ENCODE measurements at regions not wholly inside any gene's neighbourhood (a gene's known extent, or its start where the extent isn't known, plus 50 kb on each side); places are given as distances from the start of the nearest gene placed in this dataset.
"Not testable (repeated sequence)": the region's sequence is repeated elsewhere in the genome, so short reads cannot be mapped to it uniquely, and the experiment has no call there.

DNA sequence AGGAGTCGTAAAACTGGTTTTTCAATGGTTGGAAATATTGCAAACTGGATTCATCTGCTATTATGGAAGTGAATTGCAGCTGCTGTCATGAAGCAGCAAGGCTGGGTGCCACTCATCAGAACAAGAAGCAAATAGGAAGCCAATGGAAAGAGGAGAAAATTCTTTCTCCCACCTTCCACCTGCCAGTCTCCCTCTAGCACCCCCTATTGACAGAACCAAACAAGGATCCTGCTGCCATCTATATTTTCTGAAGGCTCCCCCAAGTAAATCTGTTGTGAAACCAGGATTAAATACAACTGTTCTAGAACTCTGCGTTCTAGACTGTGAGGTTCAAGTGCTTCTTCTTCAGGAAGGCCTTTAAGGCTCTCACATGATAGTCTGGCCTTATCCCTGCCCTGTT lies 286.6 kb downstream of the AACS start:
- no peak overlapping the region for H2AFZ ChIP-seq (ENCODE audit: low read length)
- no peaks in the 10 kb centered on the region for H4K20me1 ChIP-seq (ENCODE audit: insufficient read depth, low read depth, low read length)
- no peaks in the 10 kb centered on the region for H3K27me3 ChIP-seq (ENCODE audit: low read length)
- no peak overlapping the region for H3K4me2 ChIP-seq (ENCODE audit: low read depth, low read length, poor library complexity, severe bottlenecking)
- no peak overlapping the region for H3K9ac ChIP-seq (ENCODE audit: low read length)
- no peaks in the 10 kb centered on the region for H3K79me2 ChIP-seq (ENCODE audit: low read length)
- peaks cover 3% of the 10 kb centered on the region for H3K4me1 ChIP-seq (ENCODE audit: low read length)
- H3K9me3 ChIP-seq (ENCODE audit: low read length), result no peaks in the 10 kb centered on the region
- H3K4me3 ChIP-seq (ENCODE audit: low read length), result no peak overlapping the region
- no peaks in the 10 kb centered on the region for H3K9me2 ChIP-seq (replicated peaks; ENCODE audit: insufficient read depth, low read length)
- DNase-seq, result no peak
- H3K36me3 ChIP-seq (ENCODE audit: insufficient read depth, low read length), result no peaks in the 10 kb centered on the region
- no peak overlapping the region for H3K27ac ChIP-seq (ENCODE audit: low read length)

GRCh38 chr12:125353002-125353401 lies 287.8 kb downstream of the AACS start:
- not testable (repeated sequence) for DNase-seq; H3K27ac ChIP-seq (ENCODE audit: low read length); H3K4me1 ChIP-seq (ENCODE audit: low read length); H3K27me3 ChIP-seq (ENCODE audit: low read length); H3K4me2 ChIP-seq (ENCODE audit: low read depth, low read length, poor library complexity, severe bottlenecking); H3K9me2 ChIP-seq (replicated peaks; ENCODE audit: insufficient read depth, low read length); H3K36me3 ChIP-seq (ENCODE audit: insufficient read depth, low read length); H3K4me3 ChIP-seq (ENCODE audit: low read length); H3K9me3 ChIP-seq (ENCODE audit: low read length); H4K20me1 ChIP-seq (ENCODE audit: insufficient read depth, low read depth, low read length); H3K79me2 ChIP-seq (ENCODE audit: low read length); H2AFZ ChIP-seq (ENCODE audit: low read length); H3K9ac ChIP-seq (ENCODE audit: low read length)

- no peak for DNase-seq
- H3K9ac ChIP-seq (ENCODE audit: low read length), result no peak overlapping the region
- H3K4me2 ChIP-seq (ENCODE audit: low read depth, low read length, poor library complexity, severe bottlenecking), result no peak overlapping the region
- no peak overlapping the region for H3K4me3 ChIP-seq (ENCODE audit: low read length)
- H3K4me1 ChIP-seq (ENCODE audit: low read length), result no peaks in the 10 kb centered on the region
- H3K27ac ChIP-seq (ENCODE audit: low read length), result no peak overlapping the region
- no peaks in the 10 kb centered on the region for H3K9me3 ChIP-seq (ENCODE audit: low read length)
- no peaks in the 10 kb centered on the region for H3K79me2 ChIP-seq (ENCODE audit: low read length)
- H2AFZ ChIP-seq (ENCODE audit: low read length), result no peak overlapping the region
- H3K36me3 ChIP-seq (ENCODE audit: insufficient read depth, low read length), result no peaks in the 10 kb centered on the region
- no peaks in the 10 kb centered on the region for H3K27me3 ChIP-seq (ENCODE audit: low read length)
- no peaks in the 10 kb centered on the region for H3K9me2 ChIP-seq (replicated peaks; ENCODE audit: insufficient read depth, low read length)
- H4K20me1 ChIP-seq (ENCODE audit: insufficient read depth, low read depth, low read length), result no peaks in the 10 kb centered on the region
Measured at GRCh38 chr12:125353871-125354270, 288.6 kb downstream of the AACS start.

DNA sequence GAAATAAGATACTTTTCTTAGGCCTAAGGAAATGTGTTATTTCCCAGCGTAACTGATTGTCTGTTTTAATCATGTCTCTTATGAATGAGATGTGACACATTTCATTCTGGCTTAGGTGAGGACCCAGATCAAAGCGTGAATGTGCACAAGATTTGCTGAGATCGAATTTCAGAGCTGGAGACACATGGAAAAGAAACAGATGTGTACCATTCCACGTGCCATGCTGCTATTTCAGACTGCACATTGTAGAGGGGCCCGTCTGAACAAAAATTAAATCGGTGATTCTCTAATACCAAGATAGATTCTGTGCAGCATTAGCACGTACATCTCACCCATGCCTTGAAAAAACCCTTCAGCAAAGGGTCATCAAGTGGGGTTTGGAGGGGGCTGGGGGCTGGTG lies 290.4 kb downstream of the AACS start:
- H2AFZ ChIP-seq (ENCODE audit: low read length), result no peak overlapping the region
- no peak overlapping the region for H3K9ac ChIP-seq (ENCODE audit: low read length)
- no peaks in the 10 kb centered on the region for H3K9me3 ChIP-seq (ENCODE audit: low read length)
- no peaks in the 10 kb centered on the region for H3K79me2 ChIP-seq (ENCODE audit: low read length)
- no peak overlapping the region for H3K4me3 ChIP-seq (ENCODE audit: low read length)
- H3K36me3 ChIP-seq (ENCODE audit: insufficient read depth, low read length), result no peaks in the 10 kb centered on the region
- no peaks in the 10 kb centered on the region for H3K27me3 ChIP-seq (ENCODE audit: low read length)
- H3K27ac ChIP-seq (ENCODE audit: low read length), result no peak overlapping the region
- DNase-seq, result no peak
- H4K20me1 ChIP-seq (ENCODE audit: insufficient read depth, low read depth, low read length), result no peaks in the 10 kb centered on the region
- no peaks in the 10 kb centered on the region for H3K9me2 ChIP-seq (replicated peaks; ENCODE audit: insufficient read depth, low read length)
- no peaks in the 10 kb centered on the region for H3K4me1 ChIP-seq (ENCODE audit: low read length)
- no peak overlapping the region for H3K4me2 ChIP-seq (ENCODE audit: low read depth, low read length, poor library complexity, severe bottlenecking)

GRCh38 chr12:125356111-125356510 lies 290.9 kb downstream of the AACS start:
- Histone ChIP-seq H3K4me3 (ENCODE audit: low read length) (no peak overlapping the region), H2AFZ (ENCODE audit: low read length) (no peak overlapping the region), H3K4me2 (ENCODE audit: low read depth, low read length, poor library complexity, severe bottlenecking) (no peak overlapping the region), H3K27me3 (ENCODE audit: low read length) (no peaks in the 10 kb centered on the region), H3K4me1 (ENCODE audit: low read length) (no peaks in the 10 kb centered on the region), H3K9me2 (replicated peaks; ENCODE audit: insufficient read depth, low read length) (no peaks in the 10 kb centered on the region), H3K9ac (ENCODE audit: low read length) (no peak overlapping the region), H3K79me2 (ENCODE audit: low read length) (no peaks in the 10 kb centered on the region), H4K20me1 (ENCODE audit: insufficient read depth, low read depth, low read length) (no peaks in the 10 kb centered on the region), H3K36me3 (ENCODE audit: insufficient read depth, low read length) (no peaks in the 10 kb centered on the region), H3K9me3 (ENCODE audit: low read length) (no peaks in the 10 kb centered on the region), H3K27ac (ENCODE audit: low read length) (no peak overlapping the region)
- DNase-seq, result no peak

GRCh38 chr12:125357561-125357960 lies 292.3 kb downstream of the AACS start:
- Histone ChIP-seq H3K4me3 (ENCODE audit: low read length) (no peak overlapping the region), H3K4me2 (ENCODE audit: low read depth, low read length, poor library complexity, severe bottlenecking) (no peak overlapping the region), H3K27me3 (ENCODE audit: low read length) (no peaks in the 10 kb centered on the region), H2AFZ (ENCODE audit: low read length) (no peak overlapping the region), H3K9ac (ENCODE audit: low read length) (no peak overlapping the region), H3K79me2 (ENCODE audit: low read length) (no peaks in the 10 kb centered on the region), H3K9me3 (ENCODE audit: low read length) (no peaks in the 10 kb centered on the region), H3K9me2 (replicated peaks; ENCODE audit: insufficient read depth, low read length) (no peaks in the 10 kb centered on the region), H4K20me1 (ENCODE audit: insufficient read depth, low read depth, low read length) (no peaks in the 10 kb centered on the region), H3K36me3 (ENCODE audit: insufficient read depth, low read length) (no peaks in the 10 kb centered on the region), H3K27ac (ENCODE audit: low read length) (no peak overlapping the region), H3K4me1 (ENCODE audit: low read length) (no peaks in the 10 kb centered on the region)
- no peak for DNase-seq

- H3K4me2 ChIP-seq (ENCODE audit: low read depth, low read length, poor library complexity, severe bottlenecking), result no peak overlapping the region
- H3K9ac ChIP-seq (ENCODE audit: low read length), result no peak overlapping the region
- no peaks in the 10 kb centered on the region for H3K79me2 ChIP-seq (ENCODE audit: low read length)
- H3K4me3 ChIP-seq (ENCODE audit: low read length), result no peak overlapping the region
- no peaks in the 10 kb centered on the region for H3K9me3 ChIP-seq (ENCODE audit: low read length)
- no peaks in the 10 kb centered on the region for H3K36me3 ChIP-seq (ENCODE audit: insufficient read depth, low read length)
- no peaks in the 10 kb centered on the region for H4K20me1 ChIP-seq (ENCODE audit: insufficient read depth, low read depth, low read length)
- no peaks in the 10 kb centered on the region for H3K9me2 ChIP-seq (replicated peaks; ENCODE audit: insufficient read depth, low read length)
- no peaks in the 10 kb centered on the region for H3K27me3 ChIP-seq (ENCODE audit: low read length)
- H3K4me1 ChIP-seq (ENCODE audit: low read length), result no peaks in the 10 kb centered on the region
- H2AFZ ChIP-seq (ENCODE audit: low read length), result no peak overlapping the region
- DNase-seq, result no peak
- H3K27ac ChIP-seq (ENCODE audit: low read length), result no peak overlapping the region
Measured at GRCh38 chr12:125360540-125360939, 295.3 kb downstream of the AACS start.

DNA sequence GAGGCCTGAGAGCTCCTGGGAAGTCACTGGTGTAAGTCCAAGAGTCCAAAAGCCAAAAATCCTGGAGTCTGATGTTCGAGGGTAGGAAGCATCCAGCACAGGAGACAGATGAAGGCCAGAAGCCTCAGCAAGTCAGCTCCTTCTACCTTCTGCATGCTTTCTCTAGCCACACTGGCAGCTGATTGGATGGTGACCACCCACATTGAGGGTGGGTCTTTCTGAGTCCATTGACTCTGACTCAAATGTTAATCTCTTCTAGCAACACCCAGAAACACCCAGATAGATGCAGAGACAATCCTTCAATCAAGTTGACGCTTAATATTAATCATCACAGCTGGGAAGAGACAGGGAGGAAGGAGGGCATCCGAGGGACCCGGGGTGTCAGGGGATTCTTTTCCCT lies 305.8 kb downstream of the AACS start:
- Histone ChIP-seq H3K27me3 (ENCODE audit: low read length) (no peaks in the 10 kb centered on the region), H4K20me1 (ENCODE audit: insufficient read depth, low read depth, low read length) (no peaks in the 10 kb centered on the region), H3K4me1 (ENCODE audit: low read length) (no peaks in the 10 kb centered on the region), H3K79me2 (ENCODE audit: low read length) (no peaks in the 10 kb centered on the region), H3K9ac (ENCODE audit: low read length) (no peak overlapping the region), H3K36me3 (ENCODE audit: insufficient read depth, low read length) (no peaks in the 10 kb centered on the region), H3K4me2 (ENCODE audit: low read depth, low read length, poor library complexity, severe bottlenecking) (no peak overlapping the region), H3K9me2 (replicated peaks; ENCODE audit: insufficient read depth, low read length) (no peaks in the 10 kb centered on the region), H2AFZ (ENCODE audit: low read length) (no peak overlapping the region), H3K4me3 (ENCODE audit: low read length) (no peak overlapping the region), H3K27ac (ENCODE audit: low read length) (no peak overlapping the region), H3K9me3 (ENCODE audit: low read length) (no peaks in the 10 kb centered on the region)
- no peak for DNase-seq

- no peaks in the 10 kb centered on the region for H3K9me2 ChIP-seq (replicated peaks; ENCODE audit: insufficient read depth, low read length)
- no peaks in the 10 kb centered on the region for H3K79me2 ChIP-seq (ENCODE audit: low read length)
- no peaks in the 10 kb centered on the region for H3K4me1 ChIP-seq (ENCODE audit: low read length)
- H3K27ac ChIP-seq (ENCODE audit: low read length), result no peak overlapping the region
- H3K4me2 ChIP-seq (ENCODE audit: low read depth, low read length, poor library complexity, severe bottlenecking), result no peak overlapping the region
- no peak overlapping the region for H3K9ac ChIP-seq (ENCODE audit: low read length)
- H4K20me1 ChIP-seq (ENCODE audit: insufficient read depth, low read depth, low read length), result no peaks in the 10 kb centered on the region
- no peak overlapping the region for H2AFZ ChIP-seq (ENCODE audit: low read length)
- H3K4me3 ChIP-seq (ENCODE audit: low read length), result no peak overlapping the region
- no peaks in the 10 kb centered on the region for H3K27me3 ChIP-seq (ENCODE audit: low read length)
- H3K36me3 ChIP-seq (ENCODE audit: insufficient read depth, low read length), result no peaks in the 10 kb centered on the region
- DNase-seq, result no peak
- no peaks in the 10 kb centered on the region for H3K9me3 ChIP-seq (ENCODE audit: low read length)
Measured at GRCh38 chr12:125372085-125372484, 306.9 kb downstream of the AACS start.
